ENCODE measurements at regions not wholly inside any gene's neighbourhood (a gene's known extent, or its start where the extent isn't known, plus 50 kb on each side); places are given as distances from the start of the nearest gene placed in this dataset.

DNA sequence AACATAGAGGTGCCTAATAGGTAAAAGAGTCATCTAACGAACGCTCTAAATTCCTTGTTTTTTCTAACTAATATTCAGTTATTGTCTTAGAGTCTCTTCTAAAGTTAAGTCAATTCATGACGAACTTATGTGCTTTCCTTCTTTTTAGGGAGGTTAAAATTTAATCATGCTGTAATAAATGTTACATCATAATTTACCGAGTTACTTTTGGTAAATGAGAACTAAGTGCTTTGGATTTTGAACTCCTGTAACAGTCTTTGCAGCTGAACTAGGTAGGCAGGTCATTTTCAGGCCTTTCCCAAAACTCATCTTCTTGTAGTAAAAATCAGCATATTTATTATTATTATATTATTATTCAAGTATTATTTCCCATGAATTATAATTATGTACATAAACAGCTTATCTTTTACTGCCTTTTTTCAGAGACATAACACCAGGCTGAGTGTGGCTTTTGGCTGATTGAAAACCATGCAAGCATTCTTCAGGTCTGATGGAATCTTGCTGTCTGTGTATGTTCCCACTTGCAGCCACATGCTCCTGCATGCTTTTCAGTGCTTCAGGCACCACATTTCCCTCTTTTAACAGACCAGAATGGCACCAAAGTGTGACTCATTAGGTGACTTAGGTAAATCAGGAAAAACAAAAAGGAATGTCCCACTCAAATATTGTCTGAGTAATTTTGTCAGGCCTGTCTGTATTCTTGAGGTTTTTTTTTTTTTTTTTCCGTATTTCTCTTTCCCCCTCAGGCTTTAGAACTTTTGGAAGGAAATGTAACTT lies 81.0 kb upstream of the CD55 start:
- TF ChIP-seq CTCF (IDR thresholded peaks at IDR 0.05), result no peak
- DNase-seq, result no peak
- Mint-ChIP-seq H3K36me3 (ENCODE audit: low read depth) (no peaks in the 10 kb centered on the region), H3K4me3 (no peak overlapping the region), H3K9me3 (peaks cover 12% of the 10 kb centered on the region), H3K27ac (no peak overlapping the region), H3K27me3 (ENCODE audit: low read depth, poor library complexity) (peaks cover 4% of the 10 kb centered on the region), H3K4me1 (no peaks in the 10 kb centered on the region)

DNA sequence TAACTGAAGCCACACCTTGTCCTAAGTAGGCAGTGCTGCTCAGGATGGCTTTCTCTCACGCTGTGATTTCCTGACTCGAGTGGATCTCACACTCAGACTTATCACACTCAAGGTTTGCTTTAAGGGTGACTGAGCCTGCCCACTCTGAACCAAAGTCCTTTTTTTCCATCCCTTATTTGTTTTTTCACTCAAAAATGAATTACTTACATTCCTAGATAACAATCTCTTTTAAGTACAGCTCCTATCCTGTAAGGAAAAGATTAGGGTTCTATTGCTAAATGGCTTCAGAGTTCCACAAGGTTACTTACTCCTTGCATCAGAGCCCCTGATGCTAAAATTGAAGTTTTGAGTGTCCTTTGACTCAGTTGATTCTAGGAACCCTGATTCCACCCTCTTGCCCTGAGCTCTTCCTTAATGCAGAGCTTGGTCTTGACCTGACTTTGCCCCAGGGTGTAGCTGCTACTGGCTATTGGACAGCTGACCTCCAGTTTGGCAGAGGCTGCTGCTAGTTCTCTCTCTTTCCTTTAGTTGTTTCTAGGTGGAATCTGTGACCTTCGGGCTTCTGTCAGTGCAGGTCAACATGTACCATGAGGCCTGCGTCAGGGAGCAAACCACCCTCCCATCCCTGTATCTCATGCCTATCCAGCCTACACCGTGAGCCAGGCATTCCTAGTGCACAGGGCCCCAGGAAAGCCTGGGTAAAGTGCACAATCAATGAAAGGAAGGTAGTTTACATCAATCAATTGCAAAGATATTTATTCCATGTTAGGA lies 80.1 kb upstream of the CD55 start:
- Mint-ChIP-seq H3K4me3 (no peak overlapping the region), H3K27ac (no peak overlapping the region), H3K36me3 (ENCODE audit: low read depth) (no peaks in the 10 kb centered on the region), H3K27me3 (ENCODE audit: low read depth, poor library complexity) (peaks cover 4% of the 10 kb centered on the region), H3K4me1 (no peaks in the 10 kb centered on the region), H3K9me3 (peaks cover 12% of the 10 kb centered on the region)
- TF ChIP-seq CTCF (IDR thresholded peaks at IDR 0.05), result no peak
- no peak for DNase-seq

DNA sequence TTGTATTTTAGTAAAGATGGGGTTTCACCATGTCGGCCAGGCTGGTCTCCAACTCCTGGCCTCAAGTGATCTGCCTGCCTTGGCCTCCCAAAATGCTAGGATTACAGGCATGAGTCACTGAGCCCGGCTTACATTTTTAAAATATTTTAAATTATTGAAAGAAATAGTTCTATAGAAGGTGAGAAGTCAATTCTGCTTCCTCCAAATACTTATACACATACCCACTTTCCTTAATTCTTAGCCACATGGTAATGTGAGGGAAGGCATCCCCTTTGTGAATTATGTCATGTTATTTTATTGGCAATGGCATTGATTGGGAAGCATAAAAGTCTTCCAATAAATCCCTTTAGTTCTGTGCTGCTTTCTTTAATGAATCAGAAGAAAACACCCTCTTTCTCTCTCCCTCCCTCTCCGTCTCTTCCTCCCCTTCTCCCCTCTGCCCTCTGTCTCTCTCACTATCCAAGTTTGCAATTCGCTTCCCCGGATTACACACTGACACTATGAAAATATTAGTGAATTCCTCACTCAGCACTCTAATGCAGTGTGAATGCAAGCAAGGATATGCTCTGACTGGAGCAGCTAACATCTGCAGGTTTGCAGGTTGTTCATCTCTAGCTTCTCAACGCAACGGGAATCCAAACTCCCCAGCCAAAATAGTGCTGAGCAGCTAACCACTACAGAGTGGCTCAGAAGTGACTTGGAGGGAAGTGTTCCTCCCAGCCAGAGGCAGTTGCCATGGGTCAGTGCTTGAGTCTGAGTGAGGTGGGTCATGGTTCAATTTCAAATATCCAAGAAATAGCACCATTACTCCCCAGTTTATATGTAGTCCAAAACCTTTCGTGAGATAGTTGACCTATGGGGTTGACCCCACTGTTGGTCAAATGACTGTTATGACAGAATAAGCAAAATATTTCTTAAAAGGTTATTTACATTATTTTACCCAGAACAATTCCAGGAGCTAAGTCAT lies 77.8 kb upstream of the CD55 start:
- no peak for DNase-seq
- no peak overlapping the region for H3K27ac Mint-ChIP-seq
- no peaks in the 10 kb centered on the region for H3K27me3 Mint-ChIP-seq (ENCODE audit: low read depth, poor library complexity)
- TF ChIP-seq CTCF (IDR thresholded peaks at IDR 0.05), result no peak
- no peak overlapping the region for H3K4me3 Mint-ChIP-seq
- H3K9me3 Mint-ChIP-seq, result peaks cover 1% of the 10 kb centered on the region
- no peaks in the 10 kb centered on the region for H3K36me3 Mint-ChIP-seq (ENCODE audit: low read depth)
- H3K4me1 Mint-ChIP-seq, result no peaks in the 10 kb centered on the region

DNA sequence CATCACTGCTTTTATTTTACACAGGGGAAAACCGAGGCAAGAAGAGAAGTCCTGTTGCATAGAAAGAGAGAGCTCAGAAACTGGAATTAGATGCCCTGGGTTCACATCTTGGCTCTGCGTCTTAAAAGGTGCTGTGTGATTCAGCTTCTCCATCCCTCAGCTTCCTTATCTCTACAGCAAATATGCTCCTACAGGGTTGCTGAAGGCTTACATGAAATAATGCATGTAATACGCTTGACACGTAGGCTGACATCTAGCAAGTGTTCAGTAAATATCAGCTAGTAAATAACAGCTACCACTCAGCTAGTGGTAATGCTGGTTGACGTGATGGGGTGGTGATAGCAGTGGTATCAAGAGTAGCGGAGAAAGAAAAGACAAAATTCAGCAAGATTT lies 77.1 kb upstream of the CD55 start:
- no peak overlapping the region for H3K4me3 Mint-ChIP-seq
- H3K9me3 Mint-ChIP-seq, result no peaks in the 10 kb centered on the region
- no peaks in the 10 kb centered on the region for H3K36me3 Mint-ChIP-seq (ENCODE audit: low read depth)
- H3K4me1 Mint-ChIP-seq, result no peaks in the 10 kb centered on the region
- no peak overlapping the region for H3K27ac Mint-ChIP-seq
- DNase-seq, result no peak
- no peak for TF ChIP-seq CTCF (IDR thresholded peaks at IDR 0.05)
- no peaks in the 10 kb centered on the region for H3K27me3 Mint-ChIP-seq (ENCODE audit: low read depth, poor library complexity)

DNA sequence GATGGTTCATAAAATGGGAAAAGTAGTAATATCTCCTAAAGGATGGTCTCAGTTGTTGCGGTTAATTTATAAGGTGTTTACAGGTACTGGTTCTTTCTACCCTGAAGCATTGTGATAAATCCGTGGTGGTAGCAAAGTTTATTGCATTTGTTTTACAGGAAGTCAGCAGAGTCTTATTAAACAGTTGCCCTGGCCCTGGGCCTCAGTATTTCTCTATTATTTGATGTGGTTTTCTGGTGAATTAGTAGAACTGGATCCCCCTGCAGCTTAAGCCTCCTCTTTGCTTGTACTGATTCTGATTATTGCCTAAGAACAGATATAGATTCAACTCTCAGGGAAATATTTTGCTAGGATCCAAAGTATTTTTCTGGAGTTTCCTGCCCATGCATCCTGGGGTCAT lies 76.4 kb upstream of the CD55 start:
- TF ChIP-seq CTCF (IDR thresholded peaks at IDR 0.05), result no peak
- Mint-ChIP-seq H3K27ac (no peak overlapping the region), H3K9me3 (no peaks in the 10 kb centered on the region)

More for the DNA sequence above, 76.4 kb upstream of the CD55 start:
- Mint-ChIP-seq H3K27me3 (ENCODE audit: low read depth, poor library complexity) (no peaks in the 10 kb centered on the region), H3K4me1 (no peaks in the 10 kb centered on the region), H3K36me3 (ENCODE audit: low read depth) (no peaks in the 10 kb centered on the region), H3K4me3 (no peak overlapping the region)
- DNase-seq, result no peak

Measured in nephron progenitor cell (in vitro differentiated cells).